ENCODE measurements at regions not wholly inside any gene's neighbourhood (a gene's known extent, or its start where the extent isn't known, plus 50 kb on each side); places are given as distances from the start of the nearest gene placed in this dataset.

- TF ChIP-seq EZH2phosphoT487 (IDR thresholded peaks at IDR 0.05; ENCODE audit: borderline replicate concordance, low read length), result no peak
- TF ChIP-seq EZH2 (IDR thresholded peaks at IDR 0.05; ENCODE audit: low read length, unreplicated experiment), result no peak
- TF ChIP-seq, protein P1, sequence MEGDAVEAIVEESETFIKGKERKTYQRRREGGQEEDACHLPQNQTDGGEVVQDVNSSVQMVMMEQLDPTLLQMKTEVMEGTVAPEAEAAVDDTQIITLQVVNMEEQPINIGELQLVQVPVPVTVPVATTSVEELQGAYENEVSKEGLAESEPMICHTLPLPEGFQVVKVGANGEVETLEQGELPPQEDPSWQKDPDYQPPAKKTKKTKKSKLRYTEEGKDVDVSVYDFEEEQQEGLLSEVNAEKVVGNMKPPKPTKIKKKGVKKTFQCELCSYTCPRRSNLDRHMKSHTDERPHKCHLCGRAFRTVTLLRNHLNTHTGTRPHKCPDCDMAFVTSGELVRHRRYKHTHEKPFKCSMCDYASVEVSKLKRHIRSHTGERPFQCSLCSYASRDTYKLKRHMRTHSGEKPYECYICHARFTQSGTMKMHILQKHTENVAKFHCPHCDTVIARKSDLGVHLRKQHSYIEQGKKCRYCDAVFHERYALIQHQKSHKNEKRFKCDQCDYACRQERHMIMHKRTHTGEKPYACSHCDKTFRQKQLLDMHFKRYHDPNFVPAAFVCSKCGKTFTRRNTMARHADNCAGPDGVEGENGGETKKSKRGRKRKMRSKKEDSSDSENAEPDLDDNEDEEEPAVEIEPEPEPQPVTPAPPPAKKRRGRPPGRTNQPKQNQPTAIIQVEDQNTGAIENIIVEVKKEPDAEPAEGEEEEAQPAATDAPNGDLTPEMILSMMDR (conservative IDR thresholded peaks at IDR 0.05; ENCODE audit: low read depth, low read length), result no peak
- Histone ChIP-seq H3K4me2 (ENCODE audit: low read length) (no peak overlapping the region), H2AFZ (ENCODE audit: low read length) (no peak overlapping the region), H3K4me3 (ENCODE audit: low read length) (no peak overlapping the region), H3K27me3 (ENCODE audit: low read length) (0 out of 2 replicates have a peak, but pooled peaks cover 7% of the 10 kb centered on the region), H3K79me2 (ENCODE audit: low read length) (no peaks in the 10 kb centered on the region), H3K36me3 (ENCODE audit: low read depth, low read length) (no peaks in the 10 kb centered on the region), H3F3A (ENCODE audit: low read length, unreplicated experiment) (no peaks in the 10 kb centered on the region), H3K4me1 (ENCODE audit: insufficient read depth, low read length) (peaks cover 13% of the 10 kb centered on the region), H4K20me1 (ENCODE audit: low read length) (no peaks in the 10 kb centered on the region), H3K9ac (ENCODE audit: low read length) (no peak overlapping the region), H3K27ac (ENCODE audit: low read length) (no peak overlapping the region), H3K9me3 (ENCODE audit: low read length) (no peaks in the 10 kb centered on the region), H3K9me2 (replicated peaks; ENCODE audit: low read length) (no peaks in the 10 kb centered on the region)
- DNase-seq (no peak), ATAC-seq (no peak)
- ChIA-PET CTCF (no interaction called here), POLR2A (ENCODE audit: unreplicated experiment) (no interaction called here)
- intact Hi-C loops (cut with micrococcal nuclease), result no loop called here
- no TSS peak for BruUV-seq (replicated peaks)
Observed at GRCh38 chr3:88318067-88318466, 168.3 kb downstream of the C3orf38 start.

DNA sequence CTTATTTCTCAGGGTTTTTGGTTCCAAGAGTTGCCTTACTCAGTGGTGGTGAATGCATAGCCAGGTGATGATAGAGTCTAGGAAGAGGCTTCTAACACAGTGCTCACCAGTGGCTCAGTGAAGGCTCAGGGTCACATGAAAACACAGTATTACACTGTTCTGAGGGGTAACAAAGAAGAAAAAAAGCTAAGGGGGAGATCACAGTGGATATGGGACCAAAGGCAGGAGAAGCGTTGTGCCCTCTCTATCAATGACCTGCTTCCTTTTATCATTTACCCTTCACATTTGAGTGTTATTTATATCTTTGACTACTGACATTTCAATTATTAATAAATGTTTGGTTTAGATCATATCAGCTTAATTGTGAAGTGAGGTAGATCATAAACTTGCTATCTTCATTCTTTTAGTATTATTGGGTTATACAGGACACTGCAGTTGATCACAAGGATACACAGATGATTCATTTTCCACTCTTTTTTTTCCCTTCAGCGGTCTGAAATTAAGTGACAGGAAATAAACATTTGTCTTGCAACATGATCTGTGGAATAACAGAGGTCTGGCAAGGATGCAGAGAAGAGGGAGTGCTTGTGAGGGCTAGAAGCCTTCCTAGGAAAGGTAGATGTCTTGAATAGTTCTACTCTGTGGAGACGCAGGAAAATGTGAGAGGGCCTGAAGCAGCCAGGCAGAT is 171.7 kb downstream of the C3orf38 start:
- H3K9ac ChIP-seq (ENCODE audit: low read length), result no peak overlapping the region
- no peaks in the 10 kb centered on the region for H3K9me3 ChIP-seq (ENCODE audit: low read length)
- DNase-seq (peak; percentile 71), ATAC-seq (peak; percentile 94)
- peaks cover 13% of the 10 kb centered on the region for H3K4me1 ChIP-seq (ENCODE audit: insufficient read depth, low read length)
- no peaks in the 10 kb centered on the region for H3F3A ChIP-seq (ENCODE audit: low read length, unreplicated experiment)
- intact Hi-C loops (cut with micrococcal nuclease), result no loop called here
- H3K27me3 ChIP-seq (ENCODE audit: low read length), result peaks cover 23% of the 10 kb centered on the region; the same call in 1 of the 2 replicates
- H3K9me2 ChIP-seq (replicated peaks; ENCODE audit: low read length), result no peaks in the 10 kb centered on the region
- H2AFZ ChIP-seq (ENCODE audit: low read length), result no peak overlapping the region
- BruUV-seq (replicated peaks), result no TSS peak
- H3K4me3 ChIP-seq (ENCODE audit: low read length), result no peak overlapping the region
- no peaks in the 10 kb centered on the region for H3K36me3 ChIP-seq (ENCODE audit: low read depth, low read length)
- no peaks in the 10 kb centered on the region for H4K20me1 ChIP-seq (ENCODE audit: low read length)
- no peak overlapping the region for H3K4me2 ChIP-seq (ENCODE audit: low read length)
- CTCF ChIA-PET, result no interaction called here
- H3K27ac ChIP-seq (ENCODE audit: low read length), result no peak overlapping the region
- no peaks in the 10 kb centered on the region for H3K79me2 ChIP-seq (ENCODE audit: low read length)
- POLR2A ChIA-PET (ENCODE audit: unreplicated experiment), result no interaction called here
- no peak for TF ChIP-seq EZH2 (IDR thresholded peaks at IDR 0.05; ENCODE audit: low read length, unreplicated experiment)
- TF ChIP-seq, protein P1 (conservative IDR thresholded peaks at IDR 0.05; ENCODE audit: low read depth, low read length), result no peak
- TF ChIP-seq EZH2phosphoT487 (IDR thresholded peaks at IDR 0.05; ENCODE audit: borderline replicate concordance, low read length), result no peak

GRCh38 chr3:88324788-88325187 is 175.0 kb downstream of the C3orf38 start:
- ChIA-PET POLR2A (ENCODE audit: unreplicated experiment) (no interaction called here), CTCF (no interaction called here)
- Histone ChIP-seq H3K9ac (ENCODE audit: low read length) (no peak overlapping the region), H3K27me3 (ENCODE audit: low read length) (peaks cover 23% of the 10 kb centered on the region; the same call in 1 of the 2 replicates), H3K9me3 (ENCODE audit: low read length) (no peaks in the 10 kb centered on the region), H3K27ac (ENCODE audit: low read length) (no peak overlapping the region), H3F3A (ENCODE audit: low read length, unreplicated experiment) (no peaks in the 10 kb centered on the region), H3K9me2 (replicated peaks; ENCODE audit: low read length) (no peaks in the 10 kb centered on the region), H3K79me2 (ENCODE audit: low read length) (no peaks in the 10 kb centered on the region), H3K4me1 (ENCODE audit: insufficient read depth, low read length) (peaks cover 13% of the 10 kb centered on the region), H3K36me3 (ENCODE audit: low read depth, low read length) (no peaks in the 10 kb centered on the region), H4K20me1 (ENCODE audit: low read length) (no peaks in the 10 kb centered on the region), H3K4me2 (ENCODE audit: low read length) (no peak overlapping the region), H2AFZ (ENCODE audit: low read length) (no peak overlapping the region), H3K4me3 (ENCODE audit: low read length) (no peak overlapping the region)
- ATAC-seq, result no peak
- intact Hi-C loops (cut with micrococcal nuclease), result no loop called here
- no peak for DNase-seq
- BruUV-seq (replicated peaks), result no TSS peak
- TF ChIP-seq EZH2phosphoT487 (IDR thresholded peaks at IDR 0.05; ENCODE audit: borderline replicate concordance, low read length), result no peak
- TF ChIP-seq EZH2 (IDR thresholded peaks at IDR 0.05; ENCODE audit: low read length, unreplicated experiment), result no peak
- TF ChIP-seq, protein P1 (conservative IDR thresholded peaks at IDR 0.05; ENCODE audit: low read depth, low read length), result no peak

All from PC-3 (cell line).